Mesodermal cell (in vitro differentiated cells): ENCODE measurements at regions not wholly inside any gene's neighbourhood (a gene's known extent, or its start where the extent isn't known, plus 50 kb on each side); places are given as distances from the start of the nearest gene placed in this dataset.

Experiments
- H3K27ac ChIP-seq: 2 replicates; pipeline ENCODE4 v1.7.0; 2013; ENCODE audit warnings: mild to moderate bottlenecking, low read depth, low read length, moderate library complexity; ENCODE audit not compliant: severe bottlenecking
- H3K36me3 ChIP-seq: 2 replicates; pipeline ENCODE4 v1.7.1; 2013; ENCODE audit warnings: mild to moderate bottlenecking, low read length, moderate library complexity; ENCODE audit not compliant: control insufficient read depth, insufficient read depth
- H3K4me1 ChIP-seq: one replicate; pipeline ENCODE4 v1.7.1; 2013; ENCODE audit warnings: mild to moderate bottlenecking, low read length; ENCODE audit not compliant: insufficient read depth, control insufficient read depth, poor library complexity, severe bottlenecking
- H3K4me3 ChIP-seq: 2 replicates; pipeline ENCODE4 v1.7.0; 2013; ENCODE audit warnings: low read length, control low read depth, mild to moderate bottlenecking; ENCODE audit not compliant: insufficient read depth, poor library complexity, severe bottlenecking; ENCODE audit errors: extremely low read depth
- H3K9me3 ChIP-seq: 2 replicates; pipeline ENCODE4 v1.7.1; 2013; ENCODE audit warnings: mild to moderate bottlenecking, low read length, moderate library complexity; ENCODE audit not compliant: control insufficient read depth
- WGBS, 2 experiments: methylation state at CpG; one replicate each; pipeline ENCODE4 v1.1.5; 2013; ENCODE audit warnings: missing lambda C conversion rate in 2 of 2; ENCODE audit not compliant: insufficient coverage in 2 of 2; 5-methylcytosine and 5-hydroxymethylcytosine counted together

DNA sequence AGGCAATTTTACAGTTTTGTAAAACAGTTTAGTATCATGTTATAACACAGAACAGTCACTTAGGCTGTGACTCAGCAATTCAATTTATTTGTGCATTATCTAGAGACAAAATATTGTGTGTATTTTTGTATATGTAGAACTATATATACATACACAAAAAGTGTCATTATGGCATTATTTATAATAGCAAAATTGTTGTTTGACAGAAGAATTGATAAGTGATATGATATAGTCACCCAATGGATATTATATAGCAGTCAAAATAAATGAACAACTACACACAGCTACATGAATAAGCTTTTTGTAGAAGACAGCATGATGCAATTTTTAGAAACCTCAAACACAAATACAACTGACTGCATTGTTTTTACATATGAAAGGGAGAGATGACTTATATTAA, 334.0 kb downstream of the TRIB2 start:
- no peak overlapping the region for H3K27ac ChIP-seq
- H3K36me3 ChIP-seq: no peaks in the 10 kb centered on the region
- H3K4me3 ChIP-seq: no peak overlapping the region
- H3K9me3 ChIP-seq: no peaks in the 10 kb centered on the region
- H3K4me1 ChIP-seq: no peaks in the 10 kb centered on the region

DNA sequence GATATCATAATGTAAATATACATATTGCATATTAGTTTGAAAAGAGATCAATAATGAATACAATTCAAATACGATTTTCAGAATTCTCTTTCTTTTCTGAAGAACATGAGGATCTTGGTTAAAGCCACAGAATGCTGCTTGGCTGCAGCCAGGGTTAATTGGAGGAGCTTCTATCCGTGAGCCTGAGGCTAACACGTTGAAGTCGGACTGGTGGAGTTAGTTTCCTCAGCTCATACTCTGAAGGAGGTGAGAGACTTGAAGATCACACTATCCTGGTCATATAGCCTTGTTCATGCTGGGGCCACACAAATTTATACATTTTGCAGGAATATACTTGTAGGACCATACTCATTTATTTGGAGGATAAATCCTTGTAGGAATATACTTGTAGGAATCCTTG, 335.8 kb downstream of the TRIB2 start:
- no peak overlapping the region for H3K4me3 ChIP-seq
- 40% methylated on average over 1 of the region's 4 CpGs; no CpG with 5 or more reads in 1 of the 2 experiments for WGBS, 2 experiments
- H3K4me1 ChIP-seq: no peaks in the 10 kb centered on the region
- H3K9me3 ChIP-seq: no peaks in the 10 kb centered on the region
- H3K27ac ChIP-seq: no peak overlapping the region
- H3K36me3 ChIP-seq: no peaks in the 10 kb centered on the region

DNA sequence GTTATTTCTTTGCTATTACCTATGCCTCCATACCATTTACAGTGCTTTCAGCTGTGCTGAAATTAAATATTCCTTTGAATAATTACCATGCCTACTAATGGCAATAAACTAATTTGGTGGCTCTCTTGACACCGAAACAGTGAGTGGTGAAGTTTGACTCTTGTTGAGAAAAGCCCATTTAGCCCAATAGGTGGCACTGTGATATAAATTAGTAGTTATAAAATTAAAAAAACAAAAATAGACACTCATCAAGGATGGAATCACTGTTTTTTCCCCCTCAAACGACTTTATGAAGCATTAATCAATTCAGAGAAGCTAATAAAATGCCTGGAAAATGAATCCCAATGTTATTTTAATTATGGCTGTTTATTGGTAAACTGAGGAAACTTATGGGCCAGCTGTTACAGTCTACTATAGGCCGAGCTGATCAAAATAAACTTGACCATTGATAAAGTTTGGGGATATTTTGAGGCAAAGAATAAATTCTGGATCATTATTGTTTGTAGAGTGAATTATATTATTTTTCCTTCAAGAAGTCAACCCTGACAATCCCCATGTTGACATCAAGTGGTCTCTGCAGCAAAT, 339.6 kb downstream of the TRIB2 start:
- H3K4me1 ChIP-seq: no peaks in the 10 kb centered on the region
- H3K9me3 ChIP-seq: no peaks in the 10 kb centered on the region
- no peak overlapping the region for H3K27ac ChIP-seq
- no peak overlapping the region for H3K4me3 ChIP-seq
- no peaks in the 10 kb centered on the region for H3K36me3 ChIP-seq
- WGBS, 2 experiments: 78 to 100% methylated on average over 1 of the region's 3 CpGs

DNA sequence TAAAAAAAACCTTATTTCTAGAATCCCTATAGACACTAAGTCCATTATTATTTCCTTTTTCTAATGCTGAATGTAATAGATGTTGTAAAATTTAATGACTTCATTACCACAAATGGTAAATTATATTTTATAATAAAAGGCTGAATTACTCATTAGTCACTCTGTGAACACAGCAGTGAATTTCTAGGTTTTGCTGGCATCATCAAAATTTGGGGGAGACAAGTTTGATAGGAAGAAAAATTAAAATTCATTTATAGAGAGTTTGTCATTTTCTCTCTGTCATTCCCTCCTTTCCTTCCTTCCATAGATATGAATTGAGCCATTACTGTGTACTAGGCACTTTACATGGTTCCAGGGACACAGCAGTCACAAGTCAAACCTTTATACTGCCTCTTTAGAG, 340.9 kb downstream of the TRIB2 start:
- no peak overlapping the region for H3K27ac ChIP-seq
- H3K36me3 ChIP-seq: no peaks in the 10 kb centered on the region
- H3K4me3 ChIP-seq: no peak overlapping the region
- no peaks in the 10 kb centered on the region for H3K4me1 ChIP-seq
- H3K9me3 ChIP-seq: no peaks in the 10 kb centered on the region

DNA sequence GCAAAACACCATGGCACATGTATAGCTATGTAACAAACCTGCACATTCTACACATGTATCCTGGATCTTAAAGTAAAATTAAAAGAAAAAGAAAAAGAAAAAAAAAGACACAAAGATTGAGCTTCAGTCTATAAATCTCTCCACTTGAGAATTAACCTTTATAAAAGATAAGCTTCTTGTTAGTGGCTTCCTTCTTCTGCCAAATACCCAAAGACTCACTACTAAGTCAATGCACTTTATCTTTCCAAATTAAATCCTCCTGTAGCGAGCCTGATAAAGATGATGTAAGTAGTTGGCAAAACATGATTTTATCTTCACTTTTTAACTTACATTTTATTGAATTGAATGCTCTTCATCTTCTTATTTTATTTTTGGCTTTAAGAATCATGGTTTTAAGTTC, 349.9 kb downstream of the TRIB2 start:
- Histone ChIP-seq H3K36me3 (no peaks in the 10 kb centered on the region), H3K9me3 (no peaks in the 10 kb centered on the region), H3K27ac (no peak overlapping the region), H3K4me3 (no peak overlapping the region), H3K4me1 (no peaks in the 10 kb centered on the region)
- no CpG with 5 or more reads among the region's 1 CpG for WGBS, 2 experiments

DNA sequence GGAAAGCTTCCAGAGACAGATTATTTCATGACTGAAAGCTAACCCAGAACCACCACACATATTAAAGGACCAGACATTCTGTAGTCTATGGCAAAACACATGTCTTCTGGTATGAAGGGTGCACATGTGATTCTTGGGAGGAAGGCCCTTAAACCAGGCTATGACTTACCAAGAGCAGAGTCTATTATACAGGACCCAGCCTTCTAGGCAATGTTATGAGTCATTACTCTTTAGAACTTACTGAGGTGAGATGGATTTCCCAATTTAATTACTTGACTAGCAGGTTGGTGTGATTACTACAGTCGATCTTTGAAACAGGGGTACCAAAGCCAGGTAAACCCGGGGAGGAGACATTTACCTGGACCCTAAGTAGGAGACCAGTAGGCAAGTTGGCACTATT, 350.8 kb downstream of the TRIB2 start:
- H3K9me3 ChIP-seq: no peaks in the 10 kb centered on the region
- H3K4me1 ChIP-seq: no peaks in the 10 kb centered on the region
- no peaks in the 10 kb centered on the region for H3K36me3 ChIP-seq
- H3K27ac ChIP-seq: no peak overlapping the region
- no peak overlapping the region for H3K4me3 ChIP-seq
- WGBS, 2 experiments: 82% methylated on average over 2 of the region's 2 CpGs

DNA sequence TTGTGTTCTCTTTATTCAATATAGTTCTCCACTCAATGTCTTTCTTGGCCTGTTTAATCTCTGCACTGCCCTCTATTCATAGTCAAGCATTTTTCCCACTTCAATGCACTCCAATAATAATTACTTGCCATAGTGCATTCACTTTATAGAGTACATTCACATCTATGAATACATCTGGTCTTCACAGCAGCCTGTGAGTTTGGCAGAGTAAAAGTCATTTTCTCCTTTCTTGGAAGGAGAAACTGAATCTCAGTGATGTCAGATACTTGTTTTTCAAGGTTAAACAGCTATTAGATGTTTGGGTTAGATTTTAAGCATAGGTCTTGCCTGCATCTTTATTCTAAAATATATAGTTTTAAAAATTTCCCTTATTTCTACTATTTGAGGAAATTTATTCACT, 373.2 kb downstream of the TRIB2 start:
- Histone ChIP-seq H3K4me3 (no peak overlapping the region), H3K4me1 (no peaks in the 10 kb centered on the region), H3K36me3 (no peaks in the 10 kb centered on the region), H3K27ac (no peak overlapping the region), H3K9me3 (no peaks in the 10 kb centered on the region)

DNA sequence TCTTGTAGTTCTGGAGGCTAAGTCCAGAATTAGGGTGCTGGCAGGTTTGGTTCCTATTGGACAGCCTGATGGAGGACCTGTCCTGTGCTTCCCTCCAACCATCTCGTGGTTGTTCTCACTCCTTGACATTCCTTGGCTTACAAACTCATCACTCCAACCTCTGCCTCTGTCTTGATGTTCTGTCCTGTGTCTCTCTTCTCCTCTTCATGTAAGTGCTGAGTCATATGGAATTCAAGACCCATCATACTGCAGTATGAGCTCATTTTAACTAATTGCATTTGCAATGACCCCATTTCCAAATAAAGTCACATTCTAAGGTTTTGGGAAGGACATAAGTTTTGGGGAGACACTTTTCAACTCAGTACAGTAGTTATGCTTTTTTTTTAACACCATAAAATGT, 374.7 kb downstream of the TRIB2 start:
- Histone ChIP-seq H3K4me3 (no peak overlapping the region), H3K27ac (no peak overlapping the region), H3K9me3 (no peaks in the 10 kb centered on the region), H3K36me3 (no peaks in the 10 kb centered on the region), H3K4me1 (no peaks in the 10 kb centered on the region)
- 46 to 83% methylated on average over 1 of the region's 1 CpG for WGBS, 2 experiments

DNA sequence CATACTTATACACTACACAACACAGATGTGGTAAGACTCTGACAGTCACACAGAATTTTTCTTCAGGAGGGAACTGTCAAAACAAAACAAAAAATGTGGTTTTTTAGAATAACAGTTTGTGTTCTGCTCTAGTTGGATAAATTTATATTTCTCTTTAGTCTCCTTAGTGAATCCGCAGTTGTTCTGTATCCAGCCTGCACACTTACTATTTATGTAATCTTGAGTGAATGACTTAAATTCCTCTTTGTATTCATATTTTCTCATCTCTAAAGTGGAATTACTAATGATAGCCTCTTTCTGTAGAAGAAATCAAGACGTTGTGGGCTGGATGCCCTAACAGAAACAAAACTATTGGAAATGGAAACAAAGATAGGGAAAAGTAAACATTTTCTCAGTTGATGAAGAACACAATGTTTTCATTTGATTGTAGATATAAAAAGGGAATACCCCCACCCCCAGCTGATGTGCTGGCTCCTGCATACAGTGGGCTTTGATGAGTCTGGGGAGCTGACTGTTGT, 375.2 kb downstream of the TRIB2 start:
- H3K27ac ChIP-seq: no peak overlapping the region
- 86% methylated on average over 1 of the region's 2 CpGs; no CpG with 5 or more reads in 1 of the 2 experiments for WGBS, 2 experiments
- no peak overlapping the region for H3K4me3 ChIP-seq
- no peaks in the 10 kb centered on the region for H3K36me3 ChIP-seq
- no peaks in the 10 kb centered on the region for H3K9me3 ChIP-seq
- no peaks in the 10 kb centered on the region for H3K4me1 ChIP-seq

DNA sequence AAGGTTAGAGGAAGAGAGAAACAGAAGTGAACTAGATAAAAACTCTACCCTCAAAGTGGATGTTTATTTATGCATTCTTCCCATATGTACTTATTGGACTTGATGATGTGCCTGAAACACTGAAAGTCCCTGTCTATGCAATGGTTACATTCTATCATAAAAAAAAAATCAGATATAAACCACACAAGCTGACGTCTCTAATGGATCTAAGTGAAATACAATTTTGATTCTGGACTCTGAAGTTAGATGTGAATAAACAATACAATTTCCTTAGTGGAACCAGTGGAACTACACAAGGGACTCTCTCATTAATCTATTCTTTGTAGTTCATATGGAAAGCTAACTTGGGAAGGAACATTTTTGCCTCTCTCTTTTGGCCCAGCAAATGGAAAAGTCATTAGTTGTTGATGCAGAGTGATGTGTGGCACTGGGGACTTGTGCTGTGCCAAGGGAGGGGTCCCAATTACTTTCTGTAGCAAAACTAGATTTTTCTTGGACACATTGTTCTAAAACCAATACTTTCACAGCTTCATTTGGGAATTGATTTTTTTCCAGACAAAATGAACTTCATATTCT, 376.8 kb downstream of the TRIB2 start:
- H3K4me1 ChIP-seq: no peaks in the 10 kb centered on the region
- H3K27ac ChIP-seq: no peak overlapping the region
- H3K9me3 ChIP-seq: peaks cover 1% of the 10 kb centered on the region
- 80% methylated on average over 1 of the region's 1 CpG; no CpG with 5 or more reads in 1 of the 2 experiments for WGBS, 2 experiments
- no peak overlapping the region for H3K4me3 ChIP-seq
- no peaks in the 10 kb centered on the region for H3K36me3 ChIP-seq

DNA sequence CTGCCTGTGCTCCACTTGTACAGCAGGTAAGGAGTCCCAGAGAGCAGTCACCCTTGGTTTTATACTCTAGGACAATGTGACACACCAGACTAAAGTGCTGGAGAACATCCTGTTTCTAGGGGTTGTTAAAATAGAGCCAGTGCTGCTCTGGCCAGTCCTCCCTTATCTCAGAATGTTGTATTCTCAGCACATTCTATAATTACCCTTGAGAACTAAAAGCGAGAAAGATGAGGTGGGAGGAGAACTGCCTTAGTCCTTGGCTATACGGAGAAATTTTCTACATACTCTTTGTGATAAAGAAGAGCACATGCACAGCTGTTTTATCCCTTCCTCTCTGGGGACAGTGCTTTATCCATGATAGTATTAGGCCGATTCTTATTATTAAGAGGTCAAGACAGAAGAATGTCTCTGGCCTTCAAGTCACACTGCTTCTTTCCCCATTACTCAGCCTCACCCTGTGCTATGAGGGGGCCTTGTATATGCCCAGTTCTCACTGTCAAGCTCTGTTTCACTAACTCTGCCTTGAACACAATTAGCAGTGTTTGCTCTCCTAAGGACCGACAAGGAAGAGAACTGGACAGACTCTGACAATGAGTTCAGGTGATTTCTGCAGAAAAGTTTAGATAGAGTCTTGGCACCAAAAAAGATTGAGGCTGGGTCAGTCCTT, 385.8 kb downstream of the TRIB2 start:
- 73 to 87% methylated on average over 3 of the region's 4 CpGs for WGBS, 2 experiments
- H3K4me1 ChIP-seq: no peaks in the 10 kb centered on the region

More for the DNA sequence above, 385.8 kb downstream of the TRIB2 start:
- no peaks in the 10 kb centered on the region for H3K36me3 ChIP-seq
- no peak overlapping the region for H3K4me3 ChIP-seq
- H3K27ac ChIP-seq: no peak overlapping the region
- peaks cover 7% of the 10 kb centered on the region for H3K9me3 ChIP-seq
